Non-pigmented ciliary epithelial cell (primary cell): ENCODE measurements at regions not wholly inside any gene's neighbourhood (a gene's known extent, or its start where the extent isn't known, plus 50 kb on each side); places are given as distances from the start of the nearest gene placed in this dataset.

Experiments used
- DNase-seq: peaks from one replicate; pipeline ENCODE4 v3.0.0-alpha.2; 2010; ENCODE audit warnings: low read depth

DNA sequence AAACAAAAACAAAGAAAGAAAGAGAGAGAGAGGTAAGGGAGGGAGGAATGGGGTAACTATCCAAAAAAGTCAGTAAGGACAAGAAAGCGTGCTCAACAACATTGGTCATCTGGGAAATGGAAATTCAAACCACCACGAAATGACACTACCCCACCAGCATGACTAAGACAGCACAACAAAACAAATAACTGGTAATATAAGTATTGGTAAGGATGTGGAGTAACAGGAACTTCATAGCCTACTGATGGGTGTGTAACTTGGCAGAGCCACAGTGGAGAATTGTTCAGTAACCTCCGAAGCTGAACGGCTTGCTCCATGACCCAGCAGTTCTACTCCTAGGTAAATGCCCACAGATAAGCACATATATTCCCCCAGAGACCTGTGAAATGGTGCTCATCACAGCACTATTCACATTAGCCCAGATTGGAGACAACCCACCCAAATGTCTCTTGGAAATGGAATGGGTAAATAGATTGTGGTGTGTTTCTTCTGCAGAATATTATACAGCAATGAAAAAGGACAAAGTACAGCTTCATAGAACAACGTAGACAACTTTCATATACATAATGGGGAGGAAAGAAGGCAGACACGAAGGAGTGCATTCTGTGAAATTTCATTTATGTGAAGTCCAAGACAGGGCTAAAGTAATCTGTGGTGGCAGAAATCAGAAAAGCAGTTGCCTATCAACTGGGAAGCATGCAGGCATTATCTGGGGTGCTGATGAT lies 95.5 kb upstream of the ATP6AP2 start:
- DNase-seq = no peak

DNA sequence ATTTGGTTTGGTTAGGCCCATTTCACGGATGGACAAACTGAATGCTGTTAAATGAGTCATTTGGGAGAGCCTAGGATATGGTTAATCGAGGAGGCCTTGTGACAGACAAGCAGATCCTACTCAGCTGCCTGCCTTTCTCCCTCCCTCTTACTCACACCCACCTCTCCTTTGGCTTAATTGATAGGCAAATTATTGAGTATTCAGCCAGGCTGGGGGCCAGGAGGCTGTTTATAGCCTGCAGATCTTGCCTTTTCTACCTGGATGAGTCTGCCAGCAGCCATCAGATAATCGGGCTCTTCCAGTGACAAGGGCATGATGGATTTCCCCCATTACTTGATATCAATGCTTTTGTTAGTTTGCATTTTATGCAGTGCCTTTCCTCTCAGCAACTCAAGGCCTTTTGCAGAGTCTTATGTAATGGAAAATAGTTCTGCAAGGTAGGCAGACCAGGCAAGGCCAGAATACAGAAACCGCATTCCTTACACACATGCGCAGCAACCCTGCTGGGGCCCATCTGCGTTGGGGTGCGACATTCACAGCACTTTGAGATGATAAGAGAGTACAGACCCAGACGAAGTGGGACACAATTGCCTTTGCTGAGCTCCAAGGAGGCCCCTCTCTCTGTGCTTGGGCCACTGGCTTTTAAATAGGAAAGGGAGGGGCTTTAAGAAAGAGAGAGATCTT lies 96.2 kb upstream of the ATP6AP2 start:
- no peak for DNase-seq

DNA sequence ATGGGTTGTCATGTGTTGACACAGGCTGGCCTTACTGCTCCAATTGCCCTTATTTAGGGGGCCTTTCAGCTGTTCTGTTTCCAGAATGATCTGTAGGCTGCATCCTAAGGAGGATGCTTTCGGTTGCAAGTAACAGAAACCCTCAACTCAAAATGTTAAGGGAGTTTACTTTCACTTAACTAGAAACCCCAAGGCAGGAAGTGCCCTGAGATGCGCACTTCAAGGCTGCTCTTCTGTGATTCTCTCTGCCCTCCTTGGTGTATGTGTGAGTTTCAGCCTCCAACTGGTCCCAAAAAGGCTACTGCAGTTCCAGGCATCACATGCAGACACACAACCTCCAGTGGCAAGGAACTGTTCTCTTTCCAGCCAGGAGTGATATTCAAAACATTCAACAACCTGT lies 97.3 kb upstream of the ATP6AP2 start:
- no peak for DNase-seq

DNA sequence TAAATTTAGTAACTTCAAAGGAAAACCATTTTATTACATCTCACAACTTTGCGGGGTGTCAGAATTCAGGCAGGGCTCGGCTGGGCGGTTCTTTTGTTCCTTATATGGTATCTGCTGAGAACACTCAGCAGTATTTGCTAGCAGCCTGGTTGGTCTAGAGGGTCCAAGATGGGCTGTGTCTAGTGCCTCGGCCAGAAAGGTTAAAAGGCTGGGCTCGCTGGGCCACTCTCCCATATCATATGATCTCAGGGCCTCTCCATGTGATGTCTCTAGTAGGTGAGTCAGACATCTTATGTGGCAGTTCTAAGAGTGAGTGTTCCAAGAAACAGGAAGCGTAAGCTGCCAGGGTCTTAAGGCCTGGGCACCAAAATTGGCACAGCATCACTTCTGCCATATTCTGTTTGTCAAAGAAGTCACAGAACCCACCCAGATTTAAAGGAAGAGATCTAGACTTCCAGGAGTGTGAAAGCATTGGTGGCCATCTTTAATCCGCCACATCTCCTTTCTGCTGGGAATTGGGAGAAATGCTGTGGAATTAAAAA lies 100.9 kb upstream of the ATP6AP2 start:
- DNase-seq = no peak

DNA sequence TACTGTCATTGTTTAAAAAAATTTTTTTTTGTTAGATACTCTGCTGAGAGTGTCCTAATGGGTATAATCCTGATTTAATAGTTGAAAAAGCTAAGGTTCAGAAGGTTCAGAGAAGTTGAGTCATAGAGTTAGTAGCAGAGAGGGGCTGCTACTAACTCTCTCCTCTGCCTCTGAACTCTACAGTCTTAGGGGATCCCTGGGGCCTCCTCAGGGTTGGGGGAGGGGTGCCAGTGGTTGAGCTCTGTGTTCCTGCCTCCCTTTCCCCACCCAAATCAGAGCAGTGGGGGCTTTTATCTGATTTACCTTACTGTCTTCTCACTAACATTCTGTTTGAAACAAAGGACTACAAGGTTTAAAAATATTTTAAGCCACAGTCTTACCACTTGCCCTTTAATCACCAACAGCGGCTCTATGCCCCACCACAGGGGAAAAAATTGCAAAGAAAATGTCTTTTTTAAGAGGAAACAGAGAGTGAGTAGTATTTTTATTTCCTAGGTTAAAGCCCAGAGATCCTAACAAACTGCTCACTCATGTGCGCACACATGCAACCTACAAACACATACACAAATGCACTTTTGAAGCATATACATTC lies 102.2 kb upstream of the ATP6AP2 start:
- DNase-seq = no peak

DNA sequence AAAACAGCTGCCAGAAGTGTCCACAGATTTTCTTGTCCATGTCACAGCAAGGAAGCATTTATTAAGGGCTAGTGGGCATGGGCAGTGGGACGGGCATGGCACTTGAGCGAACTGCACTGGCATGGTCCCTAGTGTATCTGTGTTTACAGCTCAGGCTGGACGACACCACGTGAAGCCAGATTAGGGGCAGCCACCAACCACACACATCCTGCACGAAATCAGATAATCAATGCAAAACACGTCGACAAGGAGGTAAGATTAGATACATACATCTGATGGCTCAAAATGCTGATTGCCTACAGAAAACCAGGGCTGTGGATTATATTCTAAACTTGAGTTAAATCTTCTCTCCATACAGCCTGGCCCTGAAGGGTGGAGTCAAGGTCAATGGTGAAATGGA lies 103.8 kb upstream of the ATP6AP2 start:
- no peak for DNase-seq

DNA sequence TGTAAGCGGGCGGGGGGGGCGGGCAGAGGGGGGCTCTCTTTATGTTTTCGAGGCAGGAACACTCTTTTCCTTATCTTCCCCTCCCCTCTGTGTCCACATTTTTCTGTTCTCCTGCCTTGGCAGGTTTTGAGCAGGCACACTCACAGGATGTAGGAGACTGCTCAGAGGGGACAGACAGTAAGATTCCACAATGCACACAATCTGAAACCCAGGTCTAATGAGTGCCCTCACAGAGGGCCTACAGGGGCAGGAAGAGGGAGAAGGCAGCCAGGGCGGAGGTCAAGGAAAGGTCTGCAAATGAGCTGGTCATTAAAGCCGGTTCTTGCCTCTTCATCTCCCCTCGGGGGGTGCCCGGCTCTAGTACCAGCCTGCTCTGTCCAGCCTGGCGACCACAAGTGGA lies 106.1 kb upstream of the ATP6AP2 start:
- DNase-seq = no peak

DNA sequence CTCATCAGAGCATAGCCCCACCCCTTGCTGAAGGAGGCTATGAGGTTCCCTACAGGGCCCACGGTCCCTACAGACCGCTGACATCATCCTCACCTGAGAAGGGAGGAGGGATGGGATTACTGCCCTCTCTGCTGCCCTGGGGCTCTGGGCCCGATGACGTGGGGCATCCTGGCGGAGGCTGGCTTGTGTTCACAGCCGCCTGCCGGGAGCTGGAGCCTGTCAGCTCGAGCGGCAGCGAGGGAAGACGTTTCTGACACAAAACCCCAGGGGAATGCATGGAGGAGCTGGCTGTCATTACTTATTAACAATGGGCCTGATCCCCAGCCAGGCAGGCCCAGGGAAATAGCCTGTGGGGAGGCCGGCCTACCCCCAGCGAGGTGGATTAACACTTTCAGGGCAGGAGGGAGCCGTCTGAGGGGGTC lies 106.6 kb upstream of the ATP6AP2 start:
- no peak for DNase-seq

DNA sequence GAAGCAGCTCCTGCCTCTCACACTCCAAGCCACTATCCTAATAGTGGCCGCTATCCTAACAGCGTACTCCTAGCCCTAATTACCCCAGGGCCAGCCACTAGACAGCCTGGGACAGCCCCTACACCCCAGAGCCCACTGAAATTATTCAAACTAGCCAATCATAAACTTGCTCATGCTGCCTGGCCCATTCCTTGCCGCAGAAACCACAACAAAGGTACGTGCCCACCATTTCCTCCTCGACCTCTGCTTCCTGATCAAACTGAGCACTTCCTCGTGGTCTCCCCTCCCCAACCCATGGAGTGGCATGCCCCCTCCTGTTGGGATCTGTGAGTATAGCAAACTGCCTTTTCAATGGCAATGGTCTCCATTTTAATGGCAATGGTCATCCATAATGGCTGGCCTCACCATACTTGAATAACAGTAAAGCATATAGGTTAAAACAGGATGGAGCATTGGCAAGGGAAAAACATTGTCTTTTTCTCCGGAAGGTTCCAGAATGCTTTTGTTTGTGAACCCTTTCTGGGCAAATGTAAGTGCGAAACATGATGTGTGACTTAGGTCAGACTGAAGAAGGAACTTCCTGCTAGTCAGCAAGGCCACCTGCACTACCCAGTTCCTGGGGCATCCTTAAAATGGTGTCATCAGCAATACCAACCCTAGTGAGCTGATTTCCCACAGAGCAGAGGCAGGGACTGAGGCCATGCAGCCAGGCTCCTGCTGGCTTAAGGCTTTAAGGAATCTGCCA lies 107.1 kb upstream of the ATP6AP2 start:
- DNase-seq = no peak

DNA sequence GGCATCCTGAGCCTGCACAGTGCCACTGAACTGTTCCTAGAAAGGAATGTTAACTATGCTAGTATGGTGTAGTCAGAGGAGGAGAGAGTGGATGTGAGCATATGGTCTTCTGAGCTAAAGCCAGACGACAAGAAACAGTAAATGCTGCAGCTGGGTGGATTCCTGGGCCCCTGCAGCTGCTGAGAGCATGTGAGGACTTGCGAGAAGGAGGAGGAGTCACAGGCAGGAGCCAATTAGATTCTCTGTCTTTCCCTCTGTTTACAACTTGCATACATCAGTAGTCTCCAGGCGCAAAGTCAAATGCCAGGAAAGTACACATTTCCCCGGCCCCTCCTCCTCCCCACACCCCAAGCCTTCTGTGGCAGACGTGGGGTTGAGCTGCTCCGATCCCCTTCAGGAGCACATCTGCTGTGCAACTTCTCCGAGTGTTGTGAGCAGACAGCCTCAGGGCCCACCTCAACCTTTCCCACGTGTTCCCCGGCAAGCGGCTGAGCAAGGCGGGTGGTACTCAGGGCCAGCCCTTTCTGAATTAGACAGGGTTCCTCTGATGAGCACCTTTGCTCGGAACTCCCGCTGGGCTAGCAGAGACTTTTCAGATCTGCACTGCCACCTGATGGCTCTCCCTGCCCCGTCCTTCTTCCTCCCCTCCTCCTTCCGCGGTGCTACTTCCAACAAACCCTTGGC lies 108.7 kb upstream of the ATP6AP2 start:
- peak; percentile 48 for DNase-seq

DNA sequence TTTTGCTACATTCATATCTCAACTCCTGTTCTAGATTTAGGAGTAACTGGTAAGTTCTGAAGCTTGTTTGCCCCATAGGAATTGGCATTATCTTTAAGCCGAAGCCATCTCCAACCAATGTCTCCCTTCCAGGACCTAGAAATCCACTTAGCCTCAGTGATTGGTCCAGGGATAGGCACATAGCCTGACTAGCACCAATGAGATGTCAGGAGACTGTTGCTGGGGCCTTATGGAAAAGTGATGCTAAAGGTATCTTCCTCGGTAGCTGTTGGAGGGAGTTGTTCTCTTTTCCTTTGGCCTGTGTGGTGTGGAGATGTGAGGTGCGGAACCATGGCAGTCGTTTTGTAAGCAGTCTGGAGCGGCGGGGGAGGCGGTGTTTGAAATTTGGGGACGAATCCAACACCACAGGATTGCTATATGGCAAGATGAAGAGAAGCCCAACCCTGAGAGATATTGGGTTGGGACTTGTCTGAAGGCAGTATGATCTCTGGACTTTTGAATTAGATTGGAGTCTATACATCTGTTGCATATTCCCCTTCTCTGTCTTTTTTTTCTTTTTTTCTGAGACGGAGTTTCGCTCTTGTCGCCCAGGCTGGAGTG lies 109.8 kb upstream of the ATP6AP2 start:
- no peak for DNase-seq

DNA sequence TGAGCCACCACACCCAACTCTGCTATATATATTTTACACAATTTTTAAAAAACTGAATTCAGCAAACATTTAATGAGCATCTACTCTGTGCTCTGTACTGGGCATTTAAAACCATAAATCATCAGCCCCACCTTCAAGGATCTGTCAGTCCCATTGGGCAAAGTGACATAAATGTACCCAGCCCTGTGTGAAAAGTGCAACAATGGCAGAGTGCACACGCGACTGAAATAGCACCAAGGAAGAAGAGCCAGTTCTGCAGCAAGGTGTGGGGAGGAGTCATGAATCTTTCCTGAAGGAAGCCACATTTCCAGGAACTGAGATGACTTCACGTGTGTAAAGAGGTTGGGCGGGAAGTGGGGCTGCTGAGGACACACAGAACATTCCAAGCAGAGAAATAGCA lies 111.5 kb upstream of the ATP6AP2 start:
- DNase-seq = no peak

DNA sequence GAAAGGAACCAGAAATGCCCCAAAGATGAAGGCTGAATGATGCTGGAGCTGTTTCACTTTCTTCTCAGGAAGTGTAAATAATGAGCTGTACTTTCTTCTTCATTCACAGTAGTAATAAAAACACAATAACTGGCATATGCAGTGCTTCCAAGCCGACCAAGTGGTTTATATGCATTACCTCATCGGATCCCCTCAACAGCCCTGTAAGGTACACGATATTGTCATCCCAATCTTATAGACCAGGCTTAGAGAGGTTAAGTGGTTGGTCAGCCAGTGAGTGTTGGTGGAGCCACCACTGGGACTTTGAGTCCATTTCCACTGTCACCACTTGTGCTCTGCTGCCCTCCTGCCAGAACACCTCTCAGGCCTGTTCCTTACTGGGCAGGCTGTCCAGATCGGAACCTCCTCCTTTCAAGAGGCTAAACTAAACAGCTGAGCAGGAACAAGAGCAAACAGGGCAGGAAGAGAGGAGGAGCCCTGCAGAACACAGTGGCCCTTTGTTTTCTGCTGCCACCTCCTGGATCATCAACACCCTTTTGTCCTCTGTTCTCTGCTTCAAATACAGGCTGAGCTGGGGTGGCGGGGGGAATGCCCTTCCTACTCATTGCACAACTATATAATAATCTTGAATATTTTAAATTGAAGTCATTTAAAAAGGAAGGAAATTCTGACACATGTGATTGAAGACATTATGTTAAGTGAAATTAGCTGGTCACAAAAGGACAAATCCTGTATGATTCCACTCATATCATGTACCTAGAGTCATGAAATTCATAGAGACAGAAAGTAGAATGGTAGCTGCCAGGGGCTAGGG lies 112.5 kb upstream of the ATP6AP2 start:
- no peak for DNase-seq

DNA sequence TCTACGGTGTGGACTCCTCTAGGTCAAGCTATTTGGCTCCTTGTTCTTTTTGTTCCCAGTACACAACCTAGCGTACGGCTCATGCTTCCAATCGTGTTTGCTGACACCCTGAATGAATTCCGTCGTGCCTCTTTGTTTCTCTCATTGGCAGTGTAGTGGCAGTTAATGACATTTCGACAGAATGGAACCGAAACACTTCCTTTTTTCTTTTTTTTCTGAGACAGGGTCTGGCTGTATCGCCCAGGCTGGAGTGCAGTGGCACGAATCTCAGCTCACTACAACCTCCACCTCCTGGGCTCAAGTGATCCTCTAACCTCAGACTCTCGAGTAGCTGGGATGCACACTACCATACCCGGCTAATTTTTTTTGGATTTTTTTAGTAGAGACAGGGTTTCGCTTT lies 113.3 kb upstream of the ATP6AP2 start:
- no peak for DNase-seq

DNA sequence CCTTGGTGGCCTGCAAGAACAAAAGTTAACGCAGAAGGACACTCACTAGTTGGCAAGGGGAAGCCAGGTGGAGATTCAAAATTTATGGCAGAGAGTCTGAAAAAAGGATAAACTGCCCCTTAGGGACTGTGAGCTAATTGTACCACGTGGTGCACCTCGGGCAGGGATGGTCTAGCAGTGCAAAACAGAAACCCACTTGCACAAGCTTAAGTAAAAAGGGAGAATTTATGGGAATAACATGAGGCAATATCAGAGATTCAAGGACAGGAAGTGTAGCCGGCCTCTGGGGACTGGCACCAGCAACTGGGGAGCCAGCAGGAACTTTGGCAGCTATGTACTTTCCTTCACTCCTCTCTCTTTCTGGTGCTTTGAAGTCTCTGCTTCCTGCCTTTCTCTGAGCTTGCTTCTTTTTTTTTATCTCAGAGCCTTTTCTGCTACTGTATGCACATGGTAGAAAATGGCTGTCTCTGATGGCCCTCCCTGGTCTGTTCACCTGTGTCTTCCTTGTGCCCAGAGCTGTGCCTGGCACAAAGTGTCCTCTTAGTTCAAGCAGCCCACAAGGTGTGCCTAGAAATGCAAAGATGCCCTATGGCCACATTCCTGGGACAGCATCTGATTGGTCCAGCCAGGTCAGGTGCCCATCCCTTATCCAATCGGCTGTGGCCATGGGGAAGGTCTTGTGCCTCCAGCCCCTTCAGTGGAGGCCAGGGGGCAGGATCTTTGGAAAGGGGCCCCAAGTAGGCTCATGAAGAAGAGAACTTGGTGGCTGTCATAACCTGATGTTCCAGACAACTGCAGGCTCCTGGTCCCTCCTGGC lies 114.8 kb upstream of the ATP6AP2 start:
- no peak for DNase-seq

DNA sequence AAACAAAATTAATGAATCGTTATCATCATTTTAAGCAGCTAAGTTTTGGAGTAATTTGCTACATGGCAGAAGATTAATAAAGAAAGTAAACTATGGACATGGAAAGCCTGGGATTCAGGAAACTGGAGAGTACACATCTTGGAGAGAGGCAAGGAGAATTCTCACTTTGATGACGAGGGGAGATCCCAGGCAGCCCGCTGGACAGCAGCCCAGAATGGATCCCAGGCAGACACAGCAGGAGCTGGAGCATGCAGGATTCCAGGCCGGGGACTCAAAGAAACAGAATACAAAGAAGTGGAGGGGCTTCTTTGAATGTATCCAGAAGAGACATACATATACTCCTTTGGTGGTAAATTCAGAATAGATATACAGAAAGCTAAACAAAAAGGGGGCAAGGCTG lies 118.0 kb upstream of the ATP6AP2 start:
- DNase-seq = no peak

DNA sequence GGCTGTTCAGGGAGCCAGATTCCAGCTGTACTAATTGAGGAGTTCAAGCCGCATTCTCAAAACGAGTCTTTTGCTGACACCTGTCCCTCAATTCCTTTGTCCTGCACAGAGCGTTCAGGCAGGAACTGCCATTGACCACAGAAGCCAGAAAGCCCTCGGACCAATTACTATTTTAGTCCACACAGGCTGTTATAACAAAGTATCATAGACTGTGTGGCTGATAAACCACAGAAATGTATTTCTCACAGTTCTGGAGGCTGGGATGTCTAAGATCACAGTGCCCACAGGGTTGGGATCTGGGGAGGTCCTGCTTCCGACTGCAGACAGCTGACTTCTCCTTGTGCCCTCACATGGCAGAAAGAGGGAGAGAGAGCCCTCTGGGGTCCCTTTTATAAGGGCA lies 119.8 kb upstream of the ATP6AP2 start:
- no peak for DNase-seq

DNA sequence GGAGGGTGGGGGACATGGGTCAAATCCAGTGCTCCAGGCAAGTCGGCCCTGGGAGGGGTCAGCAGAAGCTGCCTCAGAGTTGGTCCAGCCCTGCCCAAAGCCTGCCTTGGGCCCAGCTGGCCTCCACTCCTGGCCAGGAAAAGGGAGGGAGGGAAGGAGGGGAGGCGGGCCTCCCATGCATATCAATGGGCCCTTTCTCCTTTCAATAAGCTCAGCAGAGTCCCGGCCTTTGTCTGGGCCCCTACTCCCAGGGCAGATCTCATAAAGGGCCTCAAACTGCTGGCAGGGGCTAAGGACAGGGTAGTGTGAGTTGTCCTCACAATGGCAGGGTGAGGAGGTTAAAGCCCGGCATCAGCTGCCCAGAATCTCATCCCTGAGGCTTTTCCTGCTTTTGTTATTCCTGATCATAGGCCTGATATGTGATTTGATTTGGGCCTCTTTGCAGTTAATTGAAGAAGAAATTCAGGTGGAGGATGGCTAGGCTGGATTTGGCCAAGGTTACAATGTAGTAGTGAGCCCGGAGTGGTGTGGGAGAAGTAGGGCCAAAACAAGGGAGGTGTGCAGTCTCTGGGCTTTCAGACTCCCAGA lies 121.1 kb upstream of the ATP6AP2 start:
- no peak for DNase-seq

DNA sequence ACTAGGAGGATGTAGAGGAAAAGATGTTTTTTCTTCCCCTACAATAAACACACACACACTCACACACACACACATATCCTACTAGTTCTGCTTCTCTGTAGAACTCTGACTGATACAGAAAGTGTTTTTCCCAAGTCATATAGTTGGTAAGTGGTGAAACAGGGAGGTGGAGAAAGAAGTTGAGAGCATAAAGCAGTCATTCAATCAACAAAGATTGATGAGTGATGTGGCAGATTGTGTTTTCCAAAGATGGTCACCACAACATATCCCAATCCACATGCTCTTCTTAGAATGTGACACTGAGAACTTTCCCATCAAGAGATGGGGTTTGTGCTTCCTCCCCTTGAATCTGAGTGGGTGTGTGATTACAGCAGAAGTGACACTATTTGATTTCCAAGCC lies 123.4 kb upstream of the ATP6AP2 start:
- DNase-seq = no peak
